HG03469 (cell line): ENCODE measurements at regions not wholly inside any gene's neighbourhood (a gene's known extent, or its start where the extent isn't known, plus 50 kb on each side); places are given as distances from the start of the nearest gene placed in this dataset.

ENCODE experiments used
- ATAC-seq: cut with Tn5 transposase; IDR thresholded peaks from one replicate; pipeline ENCODE4 v1.9.1; 2021; ENCODE audit warnings: mild to moderate bottlenecking, moderate library complexity, moderate number of reproducible peaks; ENCODE audit not compliant: unreplicated experiment

DNA sequence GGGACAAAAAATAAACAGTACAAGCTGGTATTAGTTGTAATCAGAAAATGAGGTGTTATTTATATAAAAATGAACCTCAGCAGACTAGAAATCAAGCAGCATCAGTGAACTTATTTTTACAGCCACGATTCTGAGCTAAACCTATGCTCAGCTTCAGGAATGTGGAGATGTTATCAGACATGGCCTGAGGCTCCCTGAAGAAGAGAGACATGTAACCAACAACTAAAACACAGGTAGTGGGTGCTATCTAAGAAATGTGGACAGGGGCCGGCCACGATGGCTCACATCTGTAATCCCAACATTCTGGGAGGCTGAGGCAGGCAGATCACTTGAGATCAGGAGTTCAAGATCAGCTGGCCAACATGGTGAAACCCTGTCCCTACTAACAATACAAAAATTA, 534.3 kb downstream of the VRK1 start:
- no peak for ATAC-seq

DNA sequence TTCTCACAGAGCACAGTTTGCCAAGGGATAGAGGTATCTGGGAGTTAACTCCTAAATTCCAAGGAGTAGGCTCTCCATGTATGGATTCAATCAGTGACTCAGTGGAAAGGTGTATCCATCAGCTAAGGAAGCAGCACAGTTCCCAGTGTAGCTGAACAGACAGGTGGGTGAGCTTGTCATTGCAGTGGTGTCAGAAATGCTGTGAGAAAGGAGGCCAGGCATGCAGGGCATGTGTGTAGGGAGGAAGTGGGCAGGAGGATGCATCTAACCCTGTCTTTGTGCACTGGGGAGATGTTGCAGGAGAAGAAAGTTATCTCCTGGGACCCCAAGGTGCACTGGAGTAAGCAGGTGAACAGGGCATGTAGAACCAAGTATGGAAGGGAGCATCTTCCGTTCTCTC, 539.0 kb downstream of the VRK1 start:
- no peak for ATAC-seq

DNA sequence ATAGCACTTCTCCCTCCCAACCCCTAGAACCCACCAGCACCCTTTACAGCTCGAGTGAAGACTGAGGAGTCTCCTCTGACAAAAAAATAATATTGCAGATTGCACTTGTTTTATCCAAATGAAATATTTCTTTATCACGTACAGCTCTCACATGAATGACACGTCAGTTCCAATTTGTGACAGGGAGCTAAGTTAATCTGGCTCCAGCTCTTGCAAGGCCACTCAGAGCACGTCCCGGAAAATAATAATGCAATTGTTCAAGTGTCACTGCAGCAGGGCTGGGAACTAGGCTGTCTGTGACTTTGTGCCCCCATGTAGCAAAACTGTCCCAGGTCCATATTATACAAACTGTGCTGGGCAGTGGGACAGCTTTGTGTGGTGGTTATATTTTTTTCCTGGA, 539.6 kb downstream of the VRK1 start:
- no peak for ATAC-seq

DNA sequence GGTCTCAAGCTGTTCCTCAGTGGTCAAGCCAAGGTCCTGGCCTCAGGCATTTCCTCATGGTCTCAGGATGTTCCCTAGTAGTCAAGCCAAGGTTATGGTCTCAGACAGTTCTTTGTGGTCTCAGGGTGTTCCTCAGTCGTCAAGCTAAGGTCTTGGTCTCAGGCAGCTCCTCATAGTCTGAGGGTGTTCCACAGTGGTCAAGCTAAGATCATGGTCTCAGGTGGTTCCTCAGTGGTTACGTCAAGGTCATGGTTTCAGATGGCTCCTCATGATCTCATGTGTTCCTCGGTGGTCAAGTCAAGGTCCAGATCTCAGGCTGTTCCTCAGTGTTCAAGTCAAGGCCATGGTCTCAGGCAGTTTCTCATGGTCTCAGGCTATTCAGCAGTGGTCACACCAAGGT, 540.1 kb downstream of the VRK1 start:
- no peak for ATAC-seq

DNA sequence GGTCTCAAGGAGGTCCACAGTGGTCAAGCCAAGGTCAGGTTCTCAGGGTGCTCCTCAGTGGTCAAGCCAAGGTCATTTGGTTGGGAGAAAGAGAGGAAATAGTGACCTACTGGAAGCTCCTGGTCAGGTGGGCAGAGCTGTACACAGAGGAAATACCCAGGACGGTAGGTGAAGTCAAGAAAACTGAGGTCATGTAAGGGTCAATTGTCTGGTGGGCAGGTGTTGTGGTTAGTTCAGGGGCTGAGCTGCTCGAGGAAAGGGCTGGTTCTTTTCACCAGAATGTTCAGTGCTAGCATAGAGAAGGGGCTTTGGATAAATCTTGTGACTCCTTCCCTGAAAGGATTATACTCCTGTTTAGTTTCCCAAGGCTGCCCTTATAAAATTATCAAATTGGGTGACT, 540.5 kb downstream of the VRK1 start:
- ATAC-seq, result no peak

DNA sequence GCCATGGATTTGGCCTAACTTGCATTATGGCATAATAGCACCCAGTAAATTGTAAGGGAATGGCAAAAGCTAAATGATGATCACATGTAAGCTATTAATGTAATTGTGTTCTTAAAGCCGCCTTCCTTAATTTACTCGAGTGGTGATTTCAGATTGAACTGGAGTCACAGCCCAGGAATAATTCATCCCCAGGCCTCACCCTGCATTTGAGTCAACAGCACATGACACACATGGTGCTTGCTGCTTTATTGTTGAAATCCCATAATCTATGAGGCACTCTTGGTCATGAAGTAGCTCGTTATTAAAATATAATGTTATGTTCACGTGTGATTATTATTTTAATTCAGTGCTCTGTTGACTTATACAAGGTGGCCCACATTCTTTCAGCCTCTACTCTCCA, 547.5 kb downstream of the VRK1 start:
- no peak for ATAC-seq

DNA sequence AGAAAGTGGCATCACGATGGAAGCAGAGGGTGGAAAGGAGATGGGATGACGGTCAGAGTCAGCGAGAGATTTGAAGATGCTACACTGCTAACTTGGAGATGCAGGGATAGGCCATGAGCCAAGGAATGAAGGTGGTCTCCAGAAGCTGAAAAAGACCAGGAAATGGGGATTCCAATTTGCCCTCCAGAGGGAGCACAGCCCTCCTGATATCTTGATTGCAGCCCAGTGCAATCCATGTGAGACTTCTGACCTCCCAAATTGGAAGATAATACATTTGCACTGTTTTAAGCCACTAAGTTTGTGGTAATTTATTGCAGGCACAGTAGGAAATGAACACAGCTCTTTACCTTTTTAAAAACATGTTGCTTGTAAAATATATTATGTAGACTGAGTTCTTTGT, 549.5 kb downstream of the VRK1 start:
- no peak for ATAC-seq

DNA sequence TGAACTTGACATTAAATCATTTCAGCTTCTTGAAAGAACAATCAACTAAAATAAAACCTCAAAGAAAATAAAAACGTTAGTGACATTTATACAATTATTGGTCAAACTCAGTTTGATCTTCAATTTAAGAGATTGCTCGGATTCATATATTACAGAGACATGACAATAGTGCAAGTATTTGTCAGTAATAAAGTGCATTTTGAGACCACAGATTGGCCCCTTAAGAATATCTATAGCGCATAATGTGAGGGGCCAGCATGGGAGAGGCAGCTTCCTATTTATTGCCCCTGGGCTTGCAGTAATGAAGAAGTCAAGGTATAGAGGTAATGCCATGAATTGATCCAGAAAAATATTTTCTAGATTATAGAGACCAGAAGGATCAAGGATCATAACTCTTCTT, 552.3 kb downstream of the VRK1 start:
- no peak for ATAC-seq

DNA sequence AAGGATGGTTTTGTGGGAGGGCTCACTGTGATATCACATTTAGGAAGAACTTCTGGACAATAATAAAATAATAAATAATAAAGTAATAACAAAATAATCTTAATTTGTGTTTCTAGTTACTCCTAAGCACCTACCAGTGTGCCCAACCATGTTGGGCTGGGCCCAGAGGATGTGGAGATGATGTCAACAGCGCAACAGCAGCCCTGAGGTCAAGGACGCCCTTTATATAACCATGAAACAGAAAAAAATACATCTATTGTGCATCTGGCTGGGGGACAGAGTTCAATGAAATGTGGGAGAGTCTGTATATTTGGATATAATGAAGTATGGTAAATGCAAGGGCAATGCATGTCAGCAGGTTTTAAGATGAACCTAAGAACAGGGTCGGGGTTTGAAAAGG, 552.8 kb downstream of the VRK1 start:
- ATAC-seq, result no peak

DNA sequence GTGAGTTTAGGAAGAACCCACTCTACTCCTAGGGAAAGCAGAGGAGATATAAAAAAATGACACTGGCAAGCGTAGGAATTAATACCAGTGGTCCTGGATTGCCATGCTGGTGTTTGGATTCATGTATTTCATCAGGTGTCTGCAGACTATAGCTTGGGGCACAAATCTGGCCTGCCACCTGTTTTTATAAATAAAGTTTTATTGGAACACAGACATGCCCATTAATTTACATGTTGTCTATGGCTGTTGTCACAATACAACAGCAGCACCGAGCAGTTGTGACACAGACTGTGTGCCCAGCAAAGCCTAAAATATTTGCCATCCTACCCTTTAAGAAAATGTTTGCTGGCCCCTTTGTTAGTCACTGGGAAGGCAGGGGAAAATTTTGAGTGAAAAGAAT, 553.2 kb downstream of the VRK1 start:
- no peak for ATAC-seq

DNA sequence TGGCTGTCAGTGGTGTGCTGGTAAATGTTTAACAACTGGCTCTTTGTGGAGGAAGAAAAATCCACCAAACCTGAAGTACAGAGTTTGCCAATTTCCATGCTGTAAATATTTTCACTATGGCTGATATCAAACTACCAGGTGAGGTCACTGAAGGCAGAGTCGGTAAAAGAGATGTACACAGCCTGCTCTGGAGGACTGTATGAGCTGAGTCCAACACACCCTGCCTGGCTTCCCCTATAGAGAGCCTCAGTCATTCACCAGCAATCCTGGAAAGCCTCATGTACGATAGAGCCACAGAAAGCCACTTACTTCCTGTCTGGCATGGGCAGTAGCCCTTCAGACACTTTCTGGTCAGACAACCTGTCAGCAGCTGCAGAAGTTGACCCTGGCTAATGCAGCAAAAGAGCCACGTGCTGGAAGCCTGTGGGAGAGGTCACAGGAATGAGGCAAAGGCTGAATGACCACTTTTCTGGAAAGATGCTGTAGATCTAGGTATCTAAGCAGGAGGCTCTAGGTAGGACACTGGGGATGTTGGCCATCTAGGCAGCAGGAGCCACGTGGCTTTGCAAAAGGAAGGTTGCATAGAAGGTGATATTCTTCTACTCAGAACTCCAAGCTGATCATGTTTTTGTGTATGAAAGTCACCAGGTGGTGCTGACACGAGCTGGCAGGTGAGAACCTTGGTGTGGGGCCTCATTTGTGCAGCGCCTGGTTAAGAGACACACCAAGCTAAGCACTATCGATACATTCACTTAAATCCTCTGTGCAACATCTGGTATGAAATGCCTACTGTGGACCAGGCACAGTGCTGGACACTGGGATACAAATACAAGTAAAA, 553.9 kb downstream of the VRK1 start:
- ATAC-seq, result no peak

DNA sequence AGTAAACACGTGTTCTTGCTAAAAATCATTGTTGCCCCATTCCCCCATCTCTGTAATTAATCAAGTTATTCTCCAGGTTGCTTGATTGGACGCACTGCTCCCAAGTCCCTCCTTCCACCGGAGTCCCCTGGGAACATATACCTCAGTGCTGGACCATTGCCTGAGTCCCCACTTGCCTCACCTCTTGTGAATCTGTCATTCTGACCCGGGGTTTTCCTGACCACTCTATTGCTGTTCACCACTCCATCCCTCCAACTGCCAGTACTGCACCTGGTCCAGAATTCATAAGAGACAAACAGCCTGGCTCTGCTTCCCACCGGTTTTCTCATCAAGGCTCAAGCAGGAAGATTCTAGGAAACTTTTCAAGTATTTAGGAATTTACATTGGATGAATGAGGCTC, 555.9 kb downstream of the VRK1 start:
- no peak for ATAC-seq

DNA sequence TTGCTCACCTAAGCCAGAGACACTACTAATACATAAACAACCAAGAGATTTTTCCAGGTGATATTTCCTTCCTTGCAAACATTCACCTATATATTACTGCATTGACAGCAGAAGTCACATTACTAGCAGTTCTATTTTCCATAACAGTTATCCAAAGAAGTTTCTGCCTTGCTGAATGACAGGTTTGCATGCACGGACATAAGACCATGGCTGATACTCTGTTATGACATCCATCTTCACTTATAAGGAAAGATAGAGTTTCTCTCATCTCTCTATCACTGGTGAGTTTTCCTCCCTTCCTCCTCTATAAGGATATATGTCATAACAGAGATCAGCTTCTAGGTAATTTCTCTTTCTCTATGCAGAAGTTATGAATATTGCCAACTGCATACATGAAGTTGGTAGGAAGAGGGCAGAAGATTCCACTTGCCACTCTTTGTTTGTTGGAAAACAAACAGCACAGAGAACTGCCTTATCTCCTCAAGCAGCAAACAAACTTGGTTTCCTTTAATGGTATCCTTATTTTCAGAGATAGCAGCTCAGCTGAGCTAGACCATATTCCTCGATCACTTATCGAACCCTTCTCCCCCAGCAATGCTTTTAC, 557.0 kb downstream of the VRK1 start:
- no peak for ATAC-seq

DNA sequence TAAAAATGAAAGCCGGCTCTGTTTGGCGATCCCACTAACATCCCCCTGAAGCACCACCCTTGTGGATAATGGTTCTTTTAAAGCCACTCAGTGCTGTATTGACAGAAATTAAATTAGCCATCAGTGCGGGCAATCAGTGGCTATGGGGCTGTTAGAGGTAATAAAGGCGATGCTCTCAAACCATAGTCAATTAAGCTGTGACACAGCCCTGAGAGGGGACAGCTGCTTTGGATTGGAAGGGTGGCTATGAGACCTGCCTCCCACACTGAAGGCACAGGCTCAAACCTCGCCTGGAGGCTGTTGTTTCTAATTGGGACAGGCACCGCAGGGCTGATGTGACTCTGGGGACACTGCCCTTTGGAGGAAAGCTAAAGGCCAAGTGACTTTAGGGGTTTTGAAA, 562.2 kb downstream of the VRK1 start:
- ATAC-seq, result no peak

DNA sequence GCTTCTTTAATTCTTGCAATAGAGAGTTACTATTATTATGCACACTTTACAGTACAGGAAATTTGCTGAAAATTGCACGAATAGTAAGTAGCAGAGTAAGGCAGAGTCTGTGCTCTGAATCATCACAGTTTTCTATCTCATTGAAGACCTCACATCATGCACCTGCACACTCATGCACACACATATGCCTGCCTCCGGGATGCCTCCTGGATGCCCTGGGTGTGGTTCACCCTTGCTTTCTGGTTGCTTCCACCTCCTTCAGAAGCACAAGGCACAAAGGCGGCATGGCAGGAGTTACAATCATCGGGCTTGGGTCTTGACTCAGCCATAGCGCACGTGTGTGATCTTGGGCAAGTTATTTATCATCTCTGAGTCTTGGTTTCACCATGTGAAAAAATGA, 564.0 kb downstream of the VRK1 start:
- no peak for ATAC-seq

DNA sequence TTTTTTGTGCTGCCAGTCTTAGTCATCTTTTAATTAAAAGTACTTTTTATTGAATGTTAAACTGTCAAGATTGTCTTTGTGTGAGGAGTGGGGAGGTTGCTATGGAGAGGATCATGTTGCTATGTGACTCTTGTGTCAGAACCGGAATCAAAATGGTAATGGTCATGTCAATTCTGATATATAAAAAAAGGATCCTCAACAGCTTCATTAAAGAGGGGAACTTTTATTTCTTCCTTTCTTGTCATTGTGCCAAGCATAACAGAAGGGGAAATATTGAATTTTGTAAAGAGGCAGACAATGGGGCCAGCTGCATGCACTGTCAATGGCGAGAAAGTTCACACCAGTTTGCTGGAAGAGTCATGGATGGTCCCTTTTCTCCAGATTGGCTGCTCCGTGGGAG, 564.8 kb downstream of the VRK1 start:
- no peak for ATAC-seq

DNA sequence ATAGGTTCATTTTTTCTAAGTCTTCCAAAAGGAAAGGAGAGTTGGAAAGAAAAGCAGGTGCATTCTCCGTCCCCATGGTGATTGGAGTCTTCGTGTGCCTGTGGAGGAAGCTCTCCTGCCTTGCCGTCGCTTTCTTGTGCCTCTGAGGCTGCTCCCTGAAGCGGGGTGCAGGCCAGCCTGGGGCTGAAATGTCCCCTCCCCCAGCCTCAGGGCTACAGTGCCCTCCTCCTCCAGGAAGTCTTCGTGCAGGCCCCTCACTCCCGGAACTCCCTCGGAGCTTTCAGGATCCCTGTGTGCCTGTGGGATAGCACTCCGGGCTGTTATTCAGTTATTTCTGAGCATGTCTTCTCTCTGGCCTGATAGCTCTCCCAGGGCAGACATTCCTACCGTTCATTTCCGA, 569.2 kb downstream of the VRK1 start:
- no peak for ATAC-seq

DNA sequence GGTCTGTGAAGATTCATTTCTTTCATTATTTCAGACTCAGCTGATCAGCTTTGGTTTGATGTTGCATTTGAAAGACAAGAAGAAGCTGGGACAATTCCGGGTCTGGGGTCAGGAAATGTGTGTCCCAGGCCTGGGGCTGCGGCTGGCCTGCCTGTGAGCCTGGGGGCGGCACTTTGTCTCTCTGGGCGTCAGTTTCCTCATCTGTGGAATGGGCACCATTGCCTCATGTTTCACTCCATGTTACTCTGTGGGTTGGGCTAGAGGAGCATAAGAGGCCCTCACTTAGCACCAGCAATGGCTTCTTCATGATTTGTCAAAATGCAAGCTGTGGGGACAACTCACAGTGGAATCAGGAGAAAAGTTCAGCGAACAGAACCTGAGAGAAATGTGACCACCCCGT, 570.1 kb downstream of the VRK1 start:
- no peak for ATAC-seq

DNA sequence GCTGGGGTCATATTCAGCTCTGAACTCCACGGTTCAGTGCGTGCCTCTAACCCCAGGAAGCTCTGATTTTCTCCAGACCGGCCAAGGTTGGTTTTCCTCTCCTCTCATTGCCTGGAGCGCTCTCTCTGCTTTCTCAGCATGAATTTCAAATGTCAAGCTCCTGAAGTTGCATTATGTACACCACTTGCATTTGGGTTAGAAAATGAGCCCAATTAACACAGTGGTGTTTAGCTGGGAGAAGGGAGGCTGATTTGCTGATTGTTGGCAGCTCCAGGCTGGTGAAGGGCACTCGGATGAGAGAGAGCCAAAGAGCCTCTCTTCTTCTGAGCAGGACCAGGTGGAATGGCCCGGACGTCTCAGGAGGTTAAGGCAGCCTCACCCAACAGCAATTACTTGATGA, 570.9 kb downstream of the VRK1 start:
- ATAC-seq, result no peak

DNA sequence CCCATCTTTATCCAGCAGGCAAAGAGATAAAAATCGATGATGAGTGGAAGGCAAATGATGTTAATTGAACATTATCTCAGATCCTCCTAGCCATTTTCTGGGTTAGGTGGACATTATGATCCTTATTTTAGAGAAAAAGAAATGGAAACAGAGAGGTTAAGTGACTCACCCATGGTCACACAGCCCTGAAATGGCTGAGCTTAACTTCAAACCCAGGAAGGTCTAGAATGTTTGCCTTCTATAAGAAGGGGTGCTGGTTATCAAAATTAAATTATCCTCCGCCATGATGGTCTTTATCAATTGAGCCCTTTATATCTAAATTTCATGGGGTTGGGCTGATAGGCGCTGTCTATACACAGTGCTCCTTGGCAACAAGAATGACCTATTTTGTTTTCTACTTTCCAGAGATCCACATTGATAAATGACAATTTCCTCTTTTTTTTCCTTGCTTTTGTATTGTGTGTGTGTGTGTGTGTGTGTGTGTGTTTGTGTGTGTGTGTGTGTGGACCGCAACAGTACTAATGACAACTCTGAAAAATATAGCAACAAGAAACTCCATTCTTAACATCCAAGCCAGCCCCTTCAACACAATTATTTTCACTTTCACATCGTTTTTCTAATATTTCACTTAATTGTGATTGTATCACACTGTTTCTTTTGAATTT, 571.9 kb downstream of the VRK1 start:
- no peak for ATAC-seq

DNA sequence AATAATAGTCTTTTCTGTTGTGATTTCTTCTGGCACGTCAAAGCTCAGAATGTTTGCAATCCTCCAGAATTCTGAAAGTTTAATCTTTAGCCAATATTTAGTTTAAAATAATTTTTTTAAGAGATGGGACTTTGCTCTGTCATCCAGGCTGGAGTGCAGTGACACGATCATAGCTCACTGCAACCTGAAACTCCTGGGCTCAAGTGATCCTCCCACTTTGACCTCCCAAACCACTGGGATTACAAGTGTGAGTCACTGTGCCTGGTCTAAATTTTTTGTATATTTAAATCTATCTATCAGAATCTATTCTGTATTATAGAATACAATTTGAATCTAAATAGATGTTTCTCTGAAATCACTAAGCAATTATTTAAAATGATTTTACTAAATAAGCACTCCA, 572.7 kb downstream of the VRK1 start:
- no peak for ATAC-seq

DNA sequence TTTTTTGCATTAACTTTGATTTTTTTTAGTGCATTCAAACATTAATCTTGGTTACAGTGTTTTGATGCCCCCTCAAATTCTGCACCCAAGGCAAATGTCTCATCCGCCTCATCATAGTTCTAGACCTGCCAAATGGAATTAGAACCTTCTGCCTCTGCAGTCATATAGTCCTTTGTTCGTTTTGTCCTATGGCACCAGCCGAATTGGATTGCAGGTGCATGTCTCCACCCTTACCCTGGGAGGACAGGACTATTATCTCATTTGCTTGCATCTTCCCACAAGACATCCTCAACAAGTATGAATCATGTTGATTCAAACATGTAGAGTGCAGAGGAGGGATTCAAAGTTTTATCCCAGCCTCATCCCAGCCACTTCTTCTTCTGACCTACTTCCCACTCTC, 579.1 kb downstream of the VRK1 start:
- no peak for ATAC-seq
